Nephron (organoid): ENCODE measurements at regions not wholly inside any gene's neighbourhood (a gene's known extent, or its start where the extent isn't known, plus 50 kb on each side); places are given as distances from the start of the nearest gene placed in this dataset.

Source experiments
- H3K27ac Mint-ChIP-seq, 3 experiments: 2 replicates each; pipeline ENCODE4 v1.8.0; 2020; ENCODE audit warnings: mixed read lengths in 3 of 3, mild to moderate bottlenecking in 2 of 3, moderate library complexity in 1 of 3
- H3K27me3 Mint-ChIP-seq: 2 replicates; pipeline ENCODE4 v1.8.0; 2021; ENCODE audit warnings: low read depth, mild to moderate bottlenecking, moderate library complexity, mixed read lengths
- H3K36me3 Mint-ChIP-seq: 2 replicates; pipeline ENCODE4 v1.8.0; 2020; ENCODE audit warnings: low read depth, mixed read lengths
- H3K4me1 Mint-ChIP-seq: 2 replicates; pipeline ENCODE4 v1.8.0; 2020; ENCODE audit warnings: mixed read lengths
- H3K4me3 Mint-ChIP-seq, 3 experiments: 2 replicates each; pipeline ENCODE4 v1.8.0; 2020; ENCODE audit warnings: mild to moderate bottlenecking in 3 of 3, mixed read lengths in 3 of 3, moderate library complexity in 2 of 3
- H3K9me3 Mint-ChIP-seq: 2 replicates; pipeline ENCODE4 v1.8.0; 2020; ENCODE audit warnings: mixed read lengths
- CTCF ChIP-seq, 3 experiments: fragments of 200-600 bp; sonication (generic); IDR thresholded peaks; one replicate each; pipeline ENCODE4 v1.5.0; 2021; ENCODE audit warnings: antibody characterized with exemption in 3 of 3; ENCODE audit not compliant: unreplicated experiment in 3 of 3

- Mint-ChIP-seq H3K4me1 (peaks cover 27% of the 10 kb centered on the region), H3K27me3 (no peaks in the 10 kb centered on the region), H3K27ac (no peak overlapping the region), H3K9me3 (no peaks in the 10 kb centered on the region), H3K4me3 (no peak overlapping the region), H3K36me3 (no peaks in the 10 kb centered on the region)
- TF ChIP-seq CTCF (IDR thresholded peaks at IDR 0.05; ENCODE audit: unreplicated experiment in 3 of 3) = no peak
Measured at GRCh38 chr2:181367906-181368435, 89.2 kb upstream of the ITGA4 start.

- Mint-ChIP-seq H3K4me3 (no peak overlapping the region), H3K27ac (no peak overlapping the region), H3K4me1 (peaks cover 39% of the 10 kb centered on the region), H3K27me3 (no peaks in the 10 kb centered on the region), H3K9me3 (no peaks in the 10 kb centered on the region), H3K36me3 (no peaks in the 10 kb centered on the region)
- TF ChIP-seq CTCF (IDR thresholded peaks at IDR 0.05; ENCODE audit: unreplicated experiment in 3 of 3) = no peak
Measured at GRCh38 chr2:181370126-181370525, 87.1 kb upstream of the ITGA4 start.

DNA sequence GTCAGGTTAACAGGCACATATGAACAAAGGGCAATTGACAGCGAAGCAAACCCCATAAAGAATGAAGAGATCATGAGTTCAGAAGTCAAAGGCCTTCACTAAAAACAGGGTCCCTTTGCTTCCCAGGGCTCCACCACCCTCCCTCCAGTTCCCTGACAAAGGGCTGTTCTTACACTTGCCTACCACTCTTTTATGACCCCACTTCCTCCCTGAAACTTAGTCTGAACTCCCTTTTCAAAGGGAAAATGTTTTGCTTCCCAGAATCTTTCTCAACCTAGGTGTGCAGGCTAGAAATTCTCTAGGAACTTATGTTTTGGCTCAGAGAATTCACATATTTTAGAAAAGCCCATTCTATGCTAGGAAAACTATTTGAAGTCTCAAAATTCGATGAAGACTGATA is 86.0 kb upstream of the ITGA4 start:
- Mint-ChIP-seq H3K4me1 (peaks cover 42% of the 10 kb centered on the region), H3K4me3 (no peak overlapping the region), H3K27me3 (no peaks in the 10 kb centered on the region), H3K36me3 (no peaks in the 10 kb centered on the region), H3K9me3 (no peaks in the 10 kb centered on the region), H3K27ac (peak overlapping the region in 2 of 3 experiments; percentile 32 to 58)
- TF ChIP-seq CTCF (IDR thresholded peaks at IDR 0.05; ENCODE audit: unreplicated experiment in 3 of 3) = no peak

DNA sequence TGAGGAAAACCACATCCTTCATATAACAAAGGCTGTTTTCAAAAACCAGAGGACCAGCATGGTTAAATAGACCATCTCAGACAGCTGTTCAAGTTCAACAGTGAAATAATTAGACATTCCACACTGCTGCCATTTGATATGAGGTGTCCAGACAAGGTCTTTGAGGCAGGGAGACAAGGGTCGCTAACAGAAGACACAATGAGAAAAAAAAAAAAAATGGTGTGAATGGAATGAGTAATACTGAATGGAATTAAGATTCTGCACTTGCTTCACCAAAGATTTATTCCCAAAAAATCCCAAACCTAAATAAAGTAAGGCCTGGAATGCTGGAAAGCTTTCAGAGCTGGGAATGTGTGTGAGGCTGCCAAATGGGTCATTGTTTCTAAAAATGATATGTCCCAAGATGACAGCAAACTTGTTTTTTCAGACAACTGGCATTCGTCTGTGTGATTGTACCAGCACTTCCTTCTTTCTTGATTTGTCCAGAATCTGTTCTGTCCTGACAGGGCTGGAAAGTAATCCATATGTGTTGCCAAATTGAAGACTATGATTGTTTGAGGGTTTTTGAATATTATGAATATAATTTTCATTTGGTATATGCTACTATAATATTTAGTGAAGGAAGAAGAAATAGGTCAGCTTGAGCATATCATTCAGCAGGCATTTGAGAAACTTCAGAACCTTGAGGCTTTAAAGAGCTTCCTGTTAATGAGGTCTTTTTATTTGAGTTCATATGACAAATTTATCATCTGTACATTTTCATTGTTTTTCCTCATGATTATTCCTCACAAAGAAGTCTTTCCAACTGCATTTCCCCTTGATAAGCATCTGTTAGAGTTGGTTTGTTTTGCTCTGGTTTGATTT is 85.2 kb upstream of the ITGA4 start:
- Mint-ChIP-seq H3K9me3 (no peaks in the 10 kb centered on the region), H3K27ac (peak overlapping the region; percentile 32 to 79 (median 60)), H3K36me3 (no peaks in the 10 kb centered on the region), H3K4me3 (no peak overlapping the region), H3K4me1 (peaks cover 42% of the 10 kb centered on the region), H3K27me3 (peaks cover 4% of the 10 kb centered on the region)
- TF ChIP-seq CTCF (IDR thresholded peaks at IDR 0.05; ENCODE audit: unreplicated experiment in 3 of 3) = no peak

GRCh38 chr2:181372646-181373040 is 84.5 kb upstream of the ITGA4 start:
- Mint-ChIP-seq H3K36me3 (no peaks in the 10 kb centered on the region), H3K27me3 (peaks cover 4% of the 10 kb centered on the region), H3K27ac (peak overlapping the region; percentile 32 to 79 (median 59)), H3K4me3 (no peak overlapping the region), H3K9me3 (no peaks in the 10 kb centered on the region), H3K4me1 (peaks cover 42% of the 10 kb centered on the region)
- TF ChIP-seq CTCF (IDR thresholded peaks at IDR 0.05; ENCODE audit: unreplicated experiment in 3 of 3) = no peak
